Stimulated activated naive CD8-positive, alpha-beta T cell treated with anti-CD3 and anti-CD28 coated beads, Interleukin-15, Interleukin-2, amounts not matched to agents 100 ng/mL and 50 ng/mL, for 24 hours (primary cell): ENCODE measurements at regions not wholly inside any gene's neighbourhood (a gene's known extent, or its start where the extent isn't known, plus 50 kb on each side); places are given as distances from the start of the nearest gene placed in this dataset.

Experiments
- H3K27ac Mint-ChIP-seq: one replicate; pipeline ENCODE4 v1.8.0; 2021; ENCODE audit warnings: mild to moderate bottlenecking, mixed read lengths
- H3K27me3 Mint-ChIP-seq: one replicate; pipeline ENCODE4 v1.8.0; 2021; ENCODE audit warnings: mixed read lengths
- H3K36me3 Mint-ChIP-seq: one replicate; pipeline ENCODE4 v1.8.0; 2021; ENCODE audit warnings: low read depth, mixed read lengths
- H3K4me1 Mint-ChIP-seq: one replicate; pipeline ENCODE4 v1.8.0; 2021; ENCODE audit warnings: low read depth, mixed read lengths
- H3K4me3 Mint-ChIP-seq: one replicate; pipeline ENCODE4 v1.8.0; 2021; ENCODE audit warnings: mild to moderate bottlenecking, mixed read lengths
- H3K9me3 Mint-ChIP-seq: one replicate; pipeline ENCODE4 v1.8.0; 2021; ENCODE audit warnings: mixed read lengths

DNA sequence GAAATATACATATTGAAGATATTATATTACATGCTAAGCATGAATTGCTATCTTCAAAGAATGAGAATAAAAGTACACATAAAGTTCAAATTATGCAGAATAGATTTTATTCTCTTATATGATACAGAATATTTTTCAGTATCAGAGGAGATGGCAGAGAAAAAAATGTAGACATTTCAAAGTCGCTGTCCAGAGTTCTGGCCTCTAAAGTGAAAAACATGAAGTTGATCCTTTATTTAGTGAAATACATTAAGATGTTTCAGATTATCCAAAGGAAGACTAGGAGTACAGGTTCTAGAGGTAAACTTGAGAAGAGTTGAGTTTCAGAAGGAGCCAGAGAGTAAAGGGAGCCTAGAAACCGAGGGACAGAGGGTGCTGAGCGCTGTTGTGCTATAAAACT lies 303.6 kb downstream of the UTP18 start:
- H3K27ac Mint-ChIP-seq: no peak overlapping the region
- no peaks in the 10 kb centered on the region for H3K36me3 Mint-ChIP-seq
- no peaks in the 10 kb centered on the region for H3K4me1 Mint-ChIP-seq
- H3K4me3 Mint-ChIP-seq: no peak overlapping the region
- peaks cover 35% of the 10 kb centered on the region for H3K27me3 Mint-ChIP-seq
- no peaks in the 10 kb centered on the region for H3K9me3 Mint-ChIP-seq

DNA sequence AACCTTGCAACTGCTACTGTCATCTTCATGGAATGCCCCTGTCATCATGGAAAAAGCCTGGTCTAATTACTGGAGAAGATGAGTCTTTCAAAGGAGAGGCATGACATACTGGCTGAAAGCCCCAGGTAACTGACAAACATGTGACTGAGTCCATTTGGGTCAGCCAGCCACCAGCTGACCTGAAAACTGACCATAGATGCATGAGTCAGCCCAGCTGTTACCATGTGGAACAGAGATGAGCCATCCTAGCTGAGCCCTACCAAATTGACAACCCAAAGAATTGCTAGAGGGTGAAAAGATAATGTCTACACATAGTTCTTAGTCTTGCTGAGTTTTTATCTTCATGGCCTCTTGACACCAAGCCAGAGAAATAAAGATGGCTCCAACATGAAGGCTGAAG lies 311.8 kb downstream of the UTP18 start:
- Mint-ChIP-seq H3K4me1 (no peaks in the 10 kb centered on the region), H3K4me3 (no peak overlapping the region), H3K36me3 (no peaks in the 10 kb centered on the region), H3K27me3 (peaks cover 37% of the 10 kb centered on the region), H3K9me3 (peaks cover 12% of the 10 kb centered on the region), H3K27ac (no peak overlapping the region)
